Coronary artery (tissue), 2 donors: ENCODE measurements at regions not wholly inside any gene's neighbourhood (a gene's known extent, or its start where the extent isn't known, plus 50 kb on each side); places are given as distances from the start of the nearest gene placed in this dataset.

Experiments used
- DNase-seq: peaks from one replicate; pipeline ENCODE4 v3.0.0-alpha.2; 2017; ENCODE audit warnings: low spot score
- H3K27ac ChIP-seq, 2 donors: fragments of 200-600 bp; sonication (generic); one replicate each; pipeline ENCODE4 v1.5.1; 2016 to 2019
- H3K4me3 ChIP-seq: fragments of 200-600 bp; sonication (generic); 2 replicates; pipeline ENCODE4 v1.5.1; 2016; ENCODE audit warnings: mild to moderate bottlenecking, moderate library complexity
- CTCF ChIP-seq: fragments of 200-600 bp; sonication (generic); IDR thresholded peaks from one replicate; pipeline ENCODE4 v1.5.1; 2019; ENCODE audit warnings: antibody characterized with exemption

DNA sequence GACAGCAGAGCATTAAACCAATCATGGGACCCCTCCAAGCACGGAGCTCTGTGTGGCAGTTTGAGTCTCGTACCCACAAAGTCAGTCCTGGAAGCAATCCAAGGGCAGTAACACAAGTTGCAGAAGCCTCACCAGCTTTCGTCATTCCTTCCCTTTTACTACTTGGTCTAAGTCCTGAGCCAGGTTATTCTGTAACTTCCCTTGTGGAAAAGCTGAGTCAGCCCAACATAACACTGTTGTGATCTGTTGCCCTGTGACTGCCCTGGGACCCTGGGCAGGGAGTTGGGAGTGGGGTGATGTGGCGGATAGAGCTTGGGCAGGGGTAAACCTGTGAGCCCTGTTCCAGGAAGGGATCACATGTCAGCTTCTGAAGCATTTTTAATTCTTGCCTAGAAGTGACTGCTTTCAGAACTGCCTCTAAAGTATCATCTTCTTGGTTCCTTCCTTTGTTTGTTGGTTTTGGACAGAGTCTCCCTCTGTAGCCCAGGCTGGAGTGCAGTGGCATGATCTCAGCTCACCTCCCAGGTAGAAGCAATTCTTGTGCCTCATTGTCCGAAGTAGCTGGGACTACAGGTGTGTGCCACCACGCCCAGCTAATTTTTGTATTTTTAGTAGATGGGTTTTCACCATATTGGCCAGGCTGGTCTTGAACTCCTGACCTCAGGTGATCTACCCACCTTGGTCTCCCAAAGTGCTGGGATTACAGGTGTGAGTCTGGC lies 183.7 kb upstream of the JAG1 start:
- no peak for DNase-seq
- no peak for TF ChIP-seq CTCF
- H3K27ac ChIP-seq, result no peak overlapping the region
- H3K4me3 ChIP-seq, result no peak overlapping the region

DNA sequence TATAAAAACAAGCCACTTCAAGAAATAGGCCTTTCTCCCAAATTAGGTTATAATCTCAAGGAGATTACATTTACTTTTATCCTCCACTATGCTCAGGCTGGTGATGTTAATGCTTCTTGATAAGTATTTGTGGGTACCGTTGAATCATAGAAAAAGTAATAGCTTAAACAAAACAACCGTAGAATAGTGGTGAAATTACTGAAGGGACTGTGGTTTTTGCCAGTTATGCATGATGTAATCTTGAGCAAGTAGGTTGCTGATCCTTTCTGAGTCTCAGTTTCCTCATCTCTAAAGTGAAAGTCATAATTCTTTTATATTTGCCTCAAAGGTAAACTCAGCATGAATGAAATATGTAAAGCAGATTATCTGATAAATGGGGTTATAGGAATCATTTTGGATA lies 187.3 kb upstream of the JAG1 start:
- TF ChIP-seq CTCF, result no peak
- no peak overlapping the region for H3K4me3 ChIP-seq
- no peak overlapping the region for H3K27ac ChIP-seq
- DNase-seq, result no peak

DNA sequence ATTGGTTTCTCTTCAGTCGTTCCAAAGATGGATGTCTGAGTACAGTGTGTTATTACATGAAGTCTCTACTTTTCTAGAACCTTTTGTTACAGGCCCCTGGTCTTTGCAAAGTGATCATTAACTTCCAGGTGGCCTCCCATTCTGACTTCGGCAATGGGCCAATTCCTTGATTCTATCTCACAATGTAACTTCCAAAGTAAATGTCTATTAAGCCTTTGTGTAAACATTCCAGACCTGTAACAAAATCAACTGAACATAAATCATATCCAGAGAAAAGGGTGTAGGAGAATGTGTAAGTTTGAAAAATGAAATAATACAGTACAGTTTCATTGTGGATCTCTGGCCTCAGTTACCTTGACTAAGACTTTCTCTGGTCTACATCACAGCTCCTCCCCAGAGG lies 187.8 kb upstream of the JAG1 start:
- TF ChIP-seq CTCF, result no peak
- no peak for DNase-seq
- Histone ChIP-seq H3K4me3 (no peak overlapping the region), H3K27ac (no peak overlapping the region)

DNA sequence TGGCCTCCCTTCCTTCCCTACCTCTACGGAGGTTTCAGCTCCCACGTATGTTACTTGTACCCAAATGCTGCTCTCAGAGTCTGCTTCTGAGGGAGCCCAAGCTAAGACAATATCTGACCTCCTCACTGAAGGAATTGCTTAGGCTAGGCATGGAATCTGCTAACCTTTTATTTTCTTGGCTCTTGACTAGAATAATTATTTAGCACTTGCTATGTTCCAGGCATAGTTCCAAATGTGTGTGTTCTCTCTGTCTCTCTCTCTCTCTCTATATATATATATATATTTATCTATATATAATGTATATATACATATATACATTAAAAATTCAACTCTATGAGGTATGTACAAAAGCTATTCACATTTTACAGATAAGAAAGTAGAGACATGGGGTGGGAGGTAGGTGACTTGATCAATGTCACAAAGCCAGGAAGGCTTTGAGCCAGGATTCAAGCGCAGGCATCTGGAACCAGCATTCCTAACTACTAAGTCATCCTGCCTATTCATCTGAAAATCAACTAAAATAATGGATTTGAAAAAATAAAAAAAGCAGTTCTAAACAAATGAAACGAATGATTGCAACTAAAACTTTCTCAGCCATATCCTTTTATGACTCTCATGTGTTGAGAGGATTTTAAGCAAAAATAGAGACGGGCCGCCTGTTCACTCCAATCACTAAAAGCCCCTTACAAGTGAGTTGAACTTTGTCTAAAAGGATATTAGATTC lies 189.7 kb upstream of the JAG1 start:
- Histone ChIP-seq H3K27ac (peak overlapping the region; percentile 28 to 80), H3K4me3 (peak overlapping the region; percentile 50)
- no peak for DNase-seq
- TF ChIP-seq CTCF, result no peak

- TF ChIP-seq CTCF, result no peak
- no peak for DNase-seq
- Histone ChIP-seq H3K27ac (peak overlapping the region; percentile 28 to 80), H3K4me3 (peak overlapping the region; percentile 50)
Observed at GRCh38 chr20:10864076-10864672, 190.4 kb upstream of the JAG1 start.

DNA sequence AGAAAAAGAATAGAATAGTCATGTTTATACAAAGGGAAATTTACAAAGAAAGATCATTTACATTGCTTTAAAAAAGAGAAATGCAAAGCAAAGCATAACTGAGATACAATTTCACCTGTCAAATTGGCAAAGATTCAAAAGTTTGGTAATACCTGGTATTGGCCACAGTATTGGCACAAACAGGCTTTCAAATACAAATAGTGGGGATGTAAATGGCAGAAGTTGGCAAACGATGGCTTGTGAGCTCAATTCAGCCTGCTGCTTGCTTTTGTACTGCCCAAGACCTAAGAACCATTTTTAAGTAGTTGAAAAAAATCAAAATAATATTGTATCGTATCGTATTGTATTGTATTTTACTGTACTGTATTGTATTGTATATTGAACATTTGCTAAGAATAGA lies 194.5 kb upstream of the JAG1 start:
- DNase-seq, result no peak
- H3K4me3 ChIP-seq, result no peak overlapping the region
- no peak for TF ChIP-seq CTCF
- no peak overlapping the region for H3K27ac ChIP-seq

DNA sequence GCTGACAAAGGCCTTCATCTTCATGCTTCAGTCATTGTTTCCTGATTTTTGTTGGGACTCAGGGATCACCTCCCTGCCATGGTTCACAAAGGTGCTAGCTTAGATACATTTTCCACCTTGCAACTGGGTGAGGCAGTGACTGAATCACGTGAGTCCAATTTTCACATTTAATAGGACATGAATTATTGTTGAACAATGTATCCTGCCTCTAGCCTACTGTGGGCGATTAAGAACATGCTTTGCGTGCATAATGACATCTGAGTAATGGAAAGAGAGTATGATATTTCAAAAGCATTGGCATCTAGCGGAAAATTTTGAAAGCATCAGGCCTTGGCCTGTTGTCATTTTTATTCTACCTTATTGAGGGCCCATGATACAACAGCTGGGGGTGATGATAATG lies 199.2 kb upstream of the JAG1 start:
- no peak overlapping the region for H3K27ac ChIP-seq
- no peak overlapping the region for H3K4me3 ChIP-seq
- no peak for DNase-seq
- no peak for TF ChIP-seq CTCF
